ENCODE measurements at regions not wholly inside any gene's neighbourhood (a gene's known extent, or its start where the extent isn't known, plus 50 kb on each side); places are given as distances from the start of the nearest gene placed in this dataset.
"Not testable (repeated sequence)": the region's sequence is repeated elsewhere in the genome, so short reads cannot be mapped to it uniquely, and the experiment has no call there.

DNA sequence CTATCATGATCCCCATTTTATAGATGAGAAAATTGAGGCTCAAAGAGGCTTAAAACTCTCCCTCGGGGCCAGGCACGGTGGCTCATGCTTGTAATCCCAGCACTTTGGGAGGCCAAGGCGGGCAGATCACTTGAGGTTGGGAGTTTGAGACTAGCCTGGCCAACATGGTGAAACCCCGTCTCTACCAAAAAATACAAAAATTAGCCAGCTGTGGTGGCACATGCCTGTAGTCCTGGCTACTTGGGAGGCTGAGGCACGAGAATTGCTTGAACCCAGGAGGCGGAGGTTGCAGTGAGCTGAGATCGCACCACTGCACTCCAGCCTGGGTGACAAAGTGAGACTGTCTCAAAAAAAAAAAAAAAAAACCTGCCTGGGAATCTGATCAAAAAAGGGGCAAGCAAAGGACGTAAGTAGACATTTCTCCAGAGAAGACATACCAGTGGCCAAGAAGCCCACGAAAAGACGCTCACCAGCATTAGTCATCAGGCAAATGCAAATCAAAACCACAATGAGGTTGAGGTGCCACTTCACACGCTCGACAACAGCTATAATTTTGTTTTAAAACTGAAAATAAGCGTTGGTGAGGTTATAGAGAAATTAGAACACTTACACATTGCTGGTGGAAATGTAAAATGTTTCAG lies 115.1 kb upstream of the TNRC6C start:
- H3K27me3 ChIP-seq, H3K9me3 ChIP-seq, H3K36me3 ChIP-seq, H3K4me3 ChIP-seq: not testable (repeated sequence)
- peak; percentile 42 for DNase-seq

DNA sequence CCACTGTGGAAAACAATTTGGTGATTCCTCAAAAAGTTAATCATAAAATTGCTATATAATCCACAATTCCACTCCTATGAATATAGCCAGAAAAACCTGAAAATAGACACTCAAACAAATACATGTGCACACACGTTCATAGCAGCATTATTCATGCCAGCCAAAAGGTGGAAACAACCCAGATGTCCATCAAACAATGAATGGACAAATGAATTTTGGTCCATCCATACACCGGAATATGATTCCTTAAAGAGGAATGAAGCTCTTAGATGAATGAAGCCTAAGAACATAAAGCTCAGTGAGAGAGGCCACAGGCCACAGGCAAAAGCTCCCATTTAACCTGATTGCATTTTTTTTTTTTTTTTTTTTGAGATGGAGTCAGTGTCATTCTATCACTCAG lies 114.6 kb upstream of the TNRC6C start:
- Histone ChIP-seq H3K27me3 (no peaks in the 10 kb centered on the region), H3K9me3 (no peaks in the 10 kb centered on the region), H3K4me3 (no peak overlapping the region), H3K36me3 (no peaks in the 10 kb centered on the region)
- DNase-seq, result no peak

DNA sequence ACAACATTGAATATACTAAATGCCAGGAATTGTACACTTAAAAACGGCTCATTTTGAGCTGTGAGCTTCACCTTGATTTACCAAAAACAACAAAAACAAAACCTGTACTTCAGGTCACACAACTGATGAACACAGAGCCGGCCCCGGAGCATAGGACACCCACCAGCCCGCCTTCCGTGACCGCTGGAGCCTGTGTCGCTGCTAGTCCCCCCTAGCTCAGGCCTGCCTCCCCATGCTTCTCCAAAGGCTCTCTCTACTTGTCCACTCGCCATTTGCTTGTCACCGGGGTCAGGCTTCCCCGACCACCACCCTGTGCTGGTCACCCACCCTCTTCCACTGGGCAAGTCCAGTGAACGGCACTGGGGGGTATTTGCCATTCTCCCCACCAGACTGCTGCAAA lies 113.8 kb upstream of the TNRC6C start:
- H3K27me3 ChIP-seq, result no peaks in the 10 kb centered on the region
- no peaks in the 10 kb centered on the region for H3K9me3 ChIP-seq
- no peaks in the 10 kb centered on the region for H3K36me3 ChIP-seq
- H3K4me3 ChIP-seq, result no peak overlapping the region
- no peak for DNase-seq

DNA sequence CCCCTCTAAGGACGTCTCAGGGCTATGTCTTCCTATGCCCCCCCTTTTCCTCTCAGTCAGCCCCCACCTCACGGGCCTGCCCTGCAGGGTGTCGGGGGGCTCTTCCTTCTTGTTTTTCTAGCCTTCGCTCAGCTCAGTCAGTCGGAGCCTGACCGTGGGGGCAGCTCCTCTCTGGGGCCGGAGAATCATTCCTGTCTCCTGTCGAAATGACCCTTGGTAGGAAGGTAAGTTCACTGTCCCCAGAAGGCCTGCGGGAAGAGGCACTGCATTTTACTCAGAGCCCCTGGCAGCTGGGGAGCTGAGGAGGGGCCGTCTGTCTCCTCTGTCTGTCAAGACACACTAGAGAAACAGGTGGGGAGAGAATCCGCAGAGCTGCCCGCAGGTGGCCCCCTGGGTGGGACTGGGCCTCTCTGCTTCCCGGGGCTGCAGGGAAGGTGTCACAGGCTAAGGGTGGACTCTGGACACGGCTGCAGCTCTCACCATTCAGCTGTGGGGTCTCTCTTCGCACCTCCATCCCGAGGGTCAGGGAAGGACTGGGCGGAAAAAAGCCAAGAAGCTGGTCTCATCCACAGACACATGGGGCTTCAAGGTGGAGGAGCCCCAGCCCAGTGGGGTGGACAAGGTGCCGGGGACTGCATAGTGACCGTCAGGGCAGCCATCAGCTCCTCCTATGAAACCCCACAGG lies 112.8 kb upstream of the TNRC6C start:
- H3K27me3 ChIP-seq, result no peaks in the 10 kb centered on the region
- no peaks in the 10 kb centered on the region for H3K9me3 ChIP-seq
- DNase-seq, result no peak
- no peak overlapping the region for H3K4me3 ChIP-seq
- no peaks in the 10 kb centered on the region for H3K36me3 ChIP-seq

DNA sequence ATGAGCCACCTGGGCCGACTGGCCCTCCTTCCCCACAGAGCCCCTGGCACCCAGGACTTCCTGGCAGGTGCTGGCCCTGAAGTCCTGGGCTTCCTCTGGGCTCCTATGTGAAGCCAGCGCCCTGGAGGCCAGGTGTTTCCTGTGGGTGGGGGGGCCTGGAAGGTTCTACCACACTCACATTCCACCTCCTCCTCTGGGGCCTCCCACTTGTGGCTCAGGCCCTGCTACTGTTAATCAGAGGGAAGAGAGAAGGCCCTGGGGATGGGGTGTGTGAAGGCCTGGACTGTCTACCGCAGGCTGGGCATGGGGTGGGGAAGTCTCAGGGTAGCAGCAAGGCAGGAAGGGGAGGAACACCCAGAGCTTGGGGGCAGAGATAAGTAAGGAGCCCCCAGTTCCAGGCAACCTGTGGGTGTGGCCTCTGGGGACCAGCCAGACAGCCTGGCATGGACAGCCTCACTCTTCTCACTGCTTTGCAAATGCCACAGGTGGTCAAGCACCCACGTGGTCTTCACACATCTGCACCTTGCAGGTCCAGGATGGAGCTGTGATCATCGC lies 111.9 kb upstream of the TNRC6C start:
- no peak for DNase-seq
- H3K9me3 ChIP-seq, result no peaks in the 10 kb centered on the region
- no peaks in the 10 kb centered on the region for H3K36me3 ChIP-seq
- no peaks in the 10 kb centered on the region for H3K27me3 ChIP-seq
- H3K4me3 ChIP-seq, result no peak overlapping the region

DNA sequence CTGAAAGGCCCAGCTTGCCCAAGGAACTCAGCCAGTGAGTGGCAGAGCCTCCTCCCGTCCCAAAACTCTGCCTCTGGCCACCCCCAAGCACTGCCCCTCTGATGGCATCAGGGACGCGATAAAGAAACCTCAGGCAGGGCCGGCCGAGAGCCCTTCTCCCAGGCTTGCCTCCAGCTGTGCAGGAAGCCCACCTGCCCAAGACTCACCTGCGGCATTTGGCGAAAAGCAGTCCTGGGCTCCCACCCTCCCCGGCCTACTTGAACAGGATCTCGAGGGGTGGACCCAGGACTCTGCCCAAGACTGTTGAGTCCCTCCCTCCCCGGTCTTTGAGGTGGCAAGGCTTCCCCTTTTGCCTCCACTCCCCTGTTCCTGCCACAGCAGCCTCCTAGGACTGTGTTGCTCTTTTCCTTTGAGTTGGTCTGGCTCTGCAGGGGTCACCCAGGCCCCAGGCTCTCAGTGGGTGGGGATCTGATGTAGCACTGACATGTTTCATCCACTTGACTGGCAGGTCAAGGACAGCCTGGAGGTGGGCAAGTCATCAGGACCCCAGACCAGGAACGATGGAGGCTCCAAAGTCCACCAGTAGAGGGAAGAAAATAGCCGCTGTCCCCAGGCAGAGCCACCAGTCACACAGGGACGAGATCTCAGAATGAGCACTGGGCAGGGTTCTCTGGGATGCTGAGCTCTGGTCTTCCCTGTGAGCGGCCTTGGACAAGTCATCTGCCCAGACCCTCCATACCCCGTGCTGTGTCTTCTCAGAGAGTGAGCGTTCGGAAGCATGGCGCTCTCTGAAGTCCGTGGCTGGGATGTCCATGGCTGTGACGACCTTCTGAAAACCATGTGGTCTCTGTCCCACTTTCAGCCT lies 111.0 kb upstream of the TNRC6C start:
- DNase-seq, result no peak
- H3K27me3 ChIP-seq, result no peaks in the 10 kb centered on the region
- H3K4me3 ChIP-seq, result no peak overlapping the region
- no peaks in the 10 kb centered on the region for H3K36me3 ChIP-seq
- no peaks in the 10 kb centered on the region for H3K9me3 ChIP-seq

DNA sequence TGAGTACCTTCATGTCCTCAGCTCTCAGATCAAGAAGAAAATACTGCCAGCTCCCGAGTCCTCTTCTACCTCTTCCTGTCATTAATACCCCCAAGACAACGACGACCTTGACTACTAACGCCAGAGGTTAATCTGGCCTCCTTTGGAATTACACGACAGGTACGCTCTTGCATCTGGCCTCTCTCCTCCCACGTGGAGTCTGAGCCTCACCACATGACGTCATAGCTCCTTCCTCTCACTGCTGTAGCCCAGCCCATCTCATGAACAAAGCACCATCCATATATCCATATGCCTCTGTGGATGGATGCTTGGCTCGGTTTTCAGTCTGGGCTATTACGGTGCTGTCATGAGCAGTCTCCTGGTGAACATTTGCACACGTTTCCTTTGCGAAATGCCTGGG lies 110.2 kb upstream of the TNRC6C start:
- Histone ChIP-seq H3K9me3 (no peaks in the 10 kb centered on the region), H3K36me3 (no peaks in the 10 kb centered on the region), H3K4me3 (no peak overlapping the region), H3K27me3 (no peaks in the 10 kb centered on the region)
- DNase-seq, result no peak

DNA sequence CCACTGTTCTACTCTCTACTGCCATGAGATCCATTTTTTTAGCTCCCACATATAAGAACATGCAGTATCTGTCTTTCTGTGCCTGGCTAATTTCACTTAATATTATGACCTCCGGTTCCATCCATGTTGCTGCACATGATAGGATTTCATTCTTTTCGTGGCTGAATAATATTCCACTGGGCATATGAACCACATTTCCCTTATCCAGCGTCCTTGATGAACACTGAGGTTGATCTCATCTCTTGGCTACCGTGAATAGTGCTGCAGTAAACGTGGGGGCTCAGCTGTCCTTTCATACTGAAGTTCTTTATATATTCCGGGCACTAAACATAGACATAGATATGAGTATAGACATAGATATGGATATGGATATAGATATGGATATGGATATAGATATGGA lies 109.3 kb upstream of the TNRC6C start:
- H3K9me3 ChIP-seq, result no peaks in the 10 kb centered on the region
- no peaks in the 10 kb centered on the region for H3K36me3 ChIP-seq
- no peak overlapping the region for H3K4me3 ChIP-seq
- DNase-seq, result no peak
- no peaks in the 10 kb centered on the region for H3K27me3 ChIP-seq

DNA sequence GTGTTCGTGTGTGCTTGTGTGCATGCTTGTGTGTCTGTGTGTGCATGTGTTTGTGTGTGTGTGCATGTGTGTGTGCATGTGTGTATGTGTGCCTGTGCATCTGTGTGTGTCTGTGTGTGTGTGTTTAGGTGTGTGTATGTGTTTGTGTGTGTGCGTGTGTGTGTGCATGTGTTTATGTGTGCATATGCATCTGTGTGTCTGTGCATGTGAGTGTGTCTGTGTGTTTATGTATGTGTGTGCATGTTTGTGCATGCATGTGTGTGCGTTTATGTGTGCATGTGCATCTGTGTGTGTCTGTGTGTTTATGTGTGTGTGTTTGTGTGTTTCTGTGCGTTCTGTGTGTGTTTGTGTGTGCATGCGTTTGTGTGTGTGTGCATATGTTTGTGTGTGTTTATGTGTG lies 106.6 kb upstream of the TNRC6C start:
- H3K27me3 ChIP-seq, result no peaks in the 10 kb centered on the region
- no peaks in the 10 kb centered on the region for H3K9me3 ChIP-seq
- DNase-seq, result no peak
- H3K4me3 ChIP-seq, result no peak overlapping the region
- H3K36me3 ChIP-seq, result no peaks in the 10 kb centered on the region

DNA sequence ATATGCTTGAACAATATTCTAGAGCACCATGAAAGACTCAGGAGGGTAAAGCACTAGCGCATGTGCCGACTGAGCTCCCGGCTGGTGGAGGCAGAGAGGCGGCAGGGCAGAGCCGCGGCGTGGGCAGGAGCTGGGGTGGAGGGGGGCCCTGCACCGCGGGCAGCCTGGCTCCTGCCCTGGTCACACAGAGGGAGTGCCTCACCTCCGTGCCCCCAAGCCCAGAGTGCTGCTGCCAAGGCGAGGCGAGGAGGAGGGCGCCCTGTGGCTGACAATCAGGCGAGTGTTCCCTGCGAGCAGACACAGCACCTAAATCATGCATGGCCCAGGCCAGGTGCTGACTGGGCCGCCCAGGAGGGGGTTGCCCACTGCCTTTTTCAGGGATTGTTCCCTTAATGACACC lies 105.8 kb upstream of the TNRC6C start:
- Histone ChIP-seq H3K9me3 (no peaks in the 10 kb centered on the region), H3K36me3 (no peaks in the 10 kb centered on the region), H3K4me3 (no peak overlapping the region), H3K27me3 (no peaks in the 10 kb centered on the region)
- DNase-seq, result no peak

DNA sequence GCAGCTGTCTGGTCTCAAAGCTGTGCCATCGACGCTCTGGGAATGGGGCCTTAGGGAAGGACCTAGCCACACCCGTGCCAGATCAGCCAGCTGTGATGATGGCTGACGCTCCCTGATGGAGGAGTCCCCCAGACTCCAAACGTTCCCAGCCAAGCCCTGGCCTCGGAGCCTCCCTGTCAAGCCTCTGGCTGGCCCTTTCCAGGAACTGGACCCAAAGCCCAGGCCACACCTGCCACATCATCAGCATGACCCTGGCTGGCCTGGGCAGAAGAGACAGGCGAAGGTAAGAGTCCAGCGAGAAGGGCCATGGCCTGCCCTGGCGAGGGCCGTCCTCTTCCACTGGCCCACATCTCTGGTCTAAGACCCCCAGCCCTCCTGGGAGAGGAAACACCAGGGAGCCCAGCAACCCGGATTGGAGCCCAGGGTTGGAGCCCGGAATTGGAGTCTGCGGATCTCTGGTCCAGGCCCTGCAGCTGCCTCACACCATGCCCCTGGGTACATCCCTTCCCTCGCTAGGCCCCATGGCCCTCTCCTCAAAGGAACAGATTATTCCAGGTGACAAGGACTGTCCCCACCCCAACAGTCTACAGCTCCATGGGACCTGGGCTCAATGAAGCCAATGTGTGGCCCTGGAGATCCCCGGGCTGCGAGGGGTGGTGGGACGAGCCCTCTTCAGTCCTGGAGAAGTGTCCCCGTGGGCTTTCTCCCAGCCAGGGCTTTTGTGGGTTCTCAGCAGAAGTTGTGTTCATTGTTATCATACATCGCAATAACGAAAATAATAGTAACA lies 105.1 kb upstream of the TNRC6C start:
- Histone ChIP-seq H3K4me3 (no peak overlapping the region), H3K27me3 (no peaks in the 10 kb centered on the region), H3K9me3 (no peaks in the 10 kb centered on the region), H3K36me3 (no peaks in the 10 kb centered on the region)
- no peak for DNase-seq

DNA sequence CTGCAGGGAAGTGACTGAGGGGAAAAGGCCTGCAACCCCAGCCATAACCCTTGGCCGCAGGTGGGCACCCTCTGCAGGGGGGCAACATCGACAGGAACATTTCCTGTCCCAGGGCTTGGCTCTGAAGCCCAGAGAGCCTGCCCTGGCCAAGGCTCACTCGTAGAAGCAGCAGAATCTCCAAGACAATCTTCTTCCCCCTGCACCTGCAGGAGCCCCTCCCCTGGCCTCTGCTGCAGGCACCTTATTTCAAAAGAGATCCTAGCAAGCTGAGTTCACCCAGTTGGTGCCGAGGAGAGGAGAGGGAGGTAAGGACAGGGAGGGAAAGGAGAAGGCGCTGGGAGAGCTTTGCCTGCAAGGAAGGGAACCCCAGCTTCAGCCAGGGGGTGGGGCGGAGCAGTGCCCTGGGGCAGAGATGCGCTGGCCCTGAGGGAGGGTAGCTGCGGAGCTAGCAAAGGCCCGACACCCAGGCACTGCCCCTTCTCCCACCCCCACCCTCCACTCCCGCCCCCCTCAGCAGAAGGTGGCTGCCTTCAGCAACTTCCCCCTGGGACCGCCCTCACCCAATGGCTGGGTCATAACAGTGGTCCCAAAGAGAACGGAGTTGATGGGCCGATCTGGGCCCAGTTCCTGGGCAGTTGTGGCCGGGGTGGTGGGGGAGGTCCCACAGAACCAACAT lies 104.3 kb upstream of the TNRC6C start:
- Histone ChIP-seq H3K36me3 (no peaks in the 10 kb centered on the region), H3K4me3 (no peak overlapping the region), H3K27me3 (no peaks in the 10 kb centered on the region), H3K9me3 (no peaks in the 10 kb centered on the region)
- no peak for DNase-seq

DNA sequence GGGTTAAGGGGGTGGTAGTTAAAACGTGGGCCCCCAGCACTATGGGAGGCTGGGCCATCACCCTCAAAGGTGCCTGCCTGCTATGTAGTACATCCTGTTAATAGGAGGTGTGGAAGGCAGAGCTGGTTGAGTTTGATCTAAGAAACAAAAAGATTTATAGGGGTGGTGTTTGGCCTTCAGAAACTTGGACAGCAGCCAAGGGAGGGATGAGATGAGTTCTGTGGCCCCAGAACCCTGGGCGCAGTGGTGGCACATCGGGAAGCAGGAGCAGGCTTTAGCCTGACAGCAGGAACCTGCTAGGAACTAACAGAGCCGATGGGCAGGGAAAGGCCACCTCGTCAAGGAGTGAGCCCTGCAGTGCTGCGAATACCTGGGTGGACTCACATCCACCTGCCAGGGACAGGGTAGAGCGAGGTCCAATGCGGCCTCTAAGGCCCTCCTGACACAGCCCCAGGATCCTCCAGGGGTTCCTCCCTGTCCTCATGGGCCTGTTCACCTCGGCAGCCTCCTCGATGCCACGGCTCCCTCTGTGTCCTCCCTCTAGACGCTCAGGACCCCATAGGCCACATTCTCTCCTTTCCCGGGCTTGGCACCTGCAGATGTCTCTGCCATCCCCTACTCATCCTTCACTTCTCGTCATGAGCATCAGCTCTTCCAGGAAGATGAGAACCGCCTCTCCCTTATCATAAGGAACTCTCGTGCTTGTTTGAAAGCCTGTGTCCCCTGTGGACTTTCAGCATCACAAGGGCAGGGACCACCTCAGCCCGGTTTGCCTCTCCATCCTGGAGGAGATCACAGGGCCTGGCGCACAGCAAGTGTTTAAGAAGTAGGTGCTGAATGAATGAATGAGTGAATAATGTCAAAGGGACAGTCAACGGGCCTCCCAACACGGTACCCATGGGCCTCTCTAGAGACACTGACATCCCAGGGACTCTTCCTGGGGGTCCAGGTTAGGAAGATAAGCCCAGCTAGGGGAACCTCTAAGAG lies 103.5 kb upstream of the TNRC6C start:
- no peaks in the 10 kb centered on the region for H3K36me3 ChIP-seq
- no peak for DNase-seq
- H3K9me3 ChIP-seq, result no peaks in the 10 kb centered on the region
- H3K27me3 ChIP-seq, result no peaks in the 10 kb centered on the region
- H3K4me3 ChIP-seq, result no peak overlapping the region

DNA sequence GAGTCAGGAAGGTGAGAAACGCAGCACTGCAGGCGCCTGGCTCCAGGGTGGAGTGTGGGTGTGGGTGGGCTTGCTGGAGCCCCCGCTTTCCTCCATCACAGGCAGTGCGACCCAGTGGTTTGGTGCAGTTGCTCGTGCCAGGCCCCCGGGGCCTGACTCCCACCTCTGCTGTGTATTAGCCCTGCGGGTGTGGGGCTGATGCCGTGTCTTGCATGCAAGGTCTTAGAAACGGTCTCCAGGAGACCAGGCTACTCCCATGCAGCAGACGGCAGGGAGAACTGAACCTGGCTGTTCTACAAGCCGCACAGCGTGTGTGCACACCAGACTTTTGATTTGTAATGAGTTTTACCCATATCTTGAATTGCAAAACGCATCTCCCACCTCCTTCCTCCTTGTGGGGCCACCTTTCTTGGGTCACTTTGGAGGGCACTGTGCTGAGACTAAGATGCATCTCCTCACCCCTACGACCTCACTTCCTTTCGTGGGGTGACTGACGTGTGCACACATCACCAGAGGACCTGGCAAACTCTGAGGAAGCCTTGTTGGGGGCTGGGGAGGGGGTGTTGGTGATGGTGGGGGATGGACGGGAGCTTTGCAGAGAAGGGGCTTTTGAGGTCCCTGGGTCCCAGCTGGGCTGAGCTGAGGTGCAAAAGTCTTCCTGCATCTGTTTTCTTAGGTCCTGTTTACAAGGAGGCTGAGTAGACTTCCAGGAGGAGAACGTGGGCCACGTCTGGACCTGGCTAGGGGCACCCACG lies 101.8 kb upstream of the TNRC6C start:
- H3K36me3 ChIP-seq, result no peaks in the 10 kb centered on the region
- H3K27me3 ChIP-seq, result no peaks in the 10 kb centered on the region
- no peak for DNase-seq
- no peak overlapping the region for H3K4me3 ChIP-seq
- no peaks in the 10 kb centered on the region for H3K9me3 ChIP-seq

DNA sequence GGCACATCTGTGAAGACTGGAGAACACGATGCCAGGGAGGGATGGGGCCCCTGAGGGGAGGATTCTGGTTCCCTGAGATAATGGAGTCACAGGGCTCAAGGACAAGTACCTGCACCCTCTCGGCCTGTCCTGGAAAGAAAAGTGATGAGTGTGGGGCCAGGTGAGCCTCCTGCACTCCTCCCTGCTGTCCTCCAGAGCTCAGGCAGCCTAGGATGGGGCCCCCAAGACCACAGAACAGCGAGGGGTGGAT lies 101.3 kb upstream of the TNRC6C start:
- Histone ChIP-seq H3K36me3 (no peaks in the 10 kb centered on the region), H3K9me3 (no peaks in the 10 kb centered on the region), H3K4me3 (no peak overlapping the region), H3K27me3 (no peaks in the 10 kb centered on the region)
- no peak for DNase-seq

Measured in MG63 (cell line).